NCI-H748 (cell line): ENCODE measurements at regions not wholly inside any gene's neighbourhood (a gene's known extent, or its start where the extent isn't known, plus 50 kb on each side); places are given as distances from the start of the nearest gene placed in this dataset.

Experiments
- DNase-seq: peaks from one replicate; lab custom pipeline; 2025; ENCODE audit not compliant: unreplicated experiment; lab: John Stamatoyannopoulos, UW

- no peak for DNase-seq
Measured at GRCh38 chr1:93815366-93816110, 63.5 kb downstream of the DNTTIP2 start.

GRCh38 chr1:93814795-93815340 is 64.1 kb downstream of the DNTTIP2 start:
- DNase-seq: no peak

- DNase-seq: peak; percentile 47
Measured at GRCh38 chr1:93814059-93814794, 64.8 kb downstream of the DNTTIP2 start.

- no peak for DNase-seq
Measured at GRCh38 chr1:93813076-93813475, 65.9 kb downstream of the DNTTIP2 start.

GRCh38 chr1:93811326-93812065 is 67.5 kb downstream of the DNTTIP2 start:
- no peak for DNase-seq

- no peak for DNase-seq
Measured at GRCh38 chr1:93810316-93810715, 68.7 kb downstream of the DNTTIP2 start.

- no peak for DNase-seq
Measured at GRCh38 chr1:93808871-93809270, 70.1 kb downstream of the DNTTIP2 start.

GRCh38 chr1:93807311-93807930 is 71.6 kb downstream of the DNTTIP2 start:
- DNase-seq: no peak

- DNase-seq: no peak
Measured at GRCh38 chr1:93805027-93805610, 73.9 kb downstream of the DNTTIP2 start.

GRCh38 chr1:93804412-93804811 is 74.6 kb downstream of the DNTTIP2 start:
- no peak for DNase-seq

- no peak for DNase-seq
Measured at GRCh38 chr1:93801471-93801870, 77.5 kb downstream of the DNTTIP2 start.

GRCh38 chr1:93800856-93801255 is 78.2 kb downstream of the DNTTIP2 start:
- DNase-seq: no peak

GRCh38 chr1:93798291-93798690 is 80.7 kb downstream of the DNTTIP2 start:
- no peak for DNase-seq

- no peak for DNase-seq
Measured at GRCh38 chr1:93784538-93784937, 94.5 kb downstream of the DNTTIP2 start.

GRCh38 chr1:93783876-93784275 is 95.1 kb downstream of the DNTTIP2 start:
- DNase-seq: no peak

GRCh38 chr1:93779540-93780165 is 98.0 kb upstream of the BCAR3 start:
- DNase-seq: peak; percentile 14

- DNase-seq: no peak
Measured at GRCh38 chr1:93778457-93778856, 96.8 kb upstream of the BCAR3 start.

- DNase-seq: no peak
Measured at GRCh38 chr1:93777255-93777654, 95.6 kb upstream of the BCAR3 start.

GRCh38 chr1:93776728-93777127 is 95.1 kb upstream of the BCAR3 start:
- DNase-seq: no peak

- peak; percentile 2 for DNase-seq
Measured at GRCh38 chr1:93775224-93775623, 93.6 kb upstream of the BCAR3 start.
